Activated naive CD8-positive, alpha-beta T cell treated with anti-CD3 and anti-CD28 coated beads, Interleukin-2, amount 50 U/mL, for 16 hours (primary cell): ENCODE measurements at regions not wholly inside any gene's neighbourhood (a gene's known extent, or its start where the extent isn't known, plus 50 kb on each side); places are given as distances from the start of the nearest gene placed in this dataset.
"Not testable (repeated sequence)": the region's sequence is repeated elsewhere in the genome, so short reads cannot be mapped to it uniquely, and the experiment has no call there.

Experiments used
- DNase-seq: peaks from one replicate; pipeline ENCODE4 v3.0.0-alpha.2; 2020; ENCODE audit warnings: low read depth, low spot score

DNA sequence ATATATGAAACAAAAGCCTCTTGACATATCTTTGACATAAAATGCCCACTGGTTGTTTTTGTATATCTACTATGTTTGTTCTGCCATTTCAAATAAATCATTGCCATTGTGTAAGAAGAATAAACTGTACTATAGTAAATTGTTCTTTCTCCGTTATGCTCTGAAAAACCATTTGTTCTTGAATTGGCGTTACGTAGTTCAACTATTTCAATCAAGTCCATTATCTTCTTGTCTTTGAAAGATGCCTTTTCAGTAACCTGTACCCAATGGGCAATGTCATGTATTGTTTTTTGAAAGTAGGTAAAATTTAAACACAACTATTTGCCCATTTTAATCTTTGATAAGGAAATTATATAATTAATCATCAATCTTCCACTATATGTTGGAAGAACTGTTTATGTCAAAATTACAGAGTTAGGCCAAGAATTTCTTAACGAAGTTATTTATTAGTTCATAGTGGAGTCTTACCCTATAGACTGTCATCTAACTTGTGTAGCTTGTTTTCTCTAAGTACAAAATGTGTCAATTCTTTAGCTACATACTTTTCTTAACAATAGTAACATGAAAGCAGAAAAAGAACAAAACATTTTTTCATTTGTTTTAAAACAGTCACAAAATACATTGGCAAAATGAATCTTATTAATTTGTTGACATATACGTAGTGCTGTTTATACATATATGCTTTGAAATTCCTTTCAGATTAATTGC lies 294.8 kb downstream of the PTPRC start:
- DNase-seq = no peak

DNA sequence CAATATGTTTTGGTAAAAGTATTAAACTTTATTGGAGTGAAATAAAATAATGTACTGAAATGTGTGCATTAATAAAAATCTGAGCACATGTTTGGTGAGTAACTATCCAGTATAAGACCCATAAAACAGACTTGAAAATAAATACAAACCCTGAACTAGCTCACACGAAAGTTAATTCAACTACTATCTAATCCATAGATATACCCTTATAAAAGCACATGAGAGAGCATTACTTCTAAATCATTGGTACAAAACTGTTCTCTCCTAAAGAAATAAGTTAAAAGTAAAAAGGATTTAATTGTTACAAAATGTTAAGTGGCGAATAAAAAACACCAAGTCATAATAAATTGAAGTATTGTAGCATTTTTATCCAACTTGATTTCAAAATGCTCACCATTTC lies 295.6 kb downstream of the PTPRC start:
- DNase-seq = no peak

DNA sequence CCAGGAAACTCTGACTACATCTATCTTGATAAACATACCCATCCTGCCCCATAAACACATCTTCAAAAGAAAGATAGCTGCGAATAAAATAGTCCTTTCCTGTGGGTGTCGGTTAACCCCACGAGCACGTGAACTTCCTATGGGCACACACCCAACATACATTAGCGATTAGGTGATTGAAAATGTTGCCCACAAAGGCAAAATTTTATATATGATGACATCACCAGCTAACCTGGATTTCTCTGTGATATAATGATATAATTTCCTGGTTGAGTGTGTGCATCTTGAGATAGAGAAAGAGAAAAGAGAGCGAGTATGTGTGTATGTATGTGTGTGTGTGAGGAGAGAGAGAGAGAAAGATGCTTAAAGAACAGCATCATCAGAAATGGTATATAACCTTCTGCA lies 296.1 kb downstream of the PTPRC start:
- no peak for DNase-seq

DNA sequence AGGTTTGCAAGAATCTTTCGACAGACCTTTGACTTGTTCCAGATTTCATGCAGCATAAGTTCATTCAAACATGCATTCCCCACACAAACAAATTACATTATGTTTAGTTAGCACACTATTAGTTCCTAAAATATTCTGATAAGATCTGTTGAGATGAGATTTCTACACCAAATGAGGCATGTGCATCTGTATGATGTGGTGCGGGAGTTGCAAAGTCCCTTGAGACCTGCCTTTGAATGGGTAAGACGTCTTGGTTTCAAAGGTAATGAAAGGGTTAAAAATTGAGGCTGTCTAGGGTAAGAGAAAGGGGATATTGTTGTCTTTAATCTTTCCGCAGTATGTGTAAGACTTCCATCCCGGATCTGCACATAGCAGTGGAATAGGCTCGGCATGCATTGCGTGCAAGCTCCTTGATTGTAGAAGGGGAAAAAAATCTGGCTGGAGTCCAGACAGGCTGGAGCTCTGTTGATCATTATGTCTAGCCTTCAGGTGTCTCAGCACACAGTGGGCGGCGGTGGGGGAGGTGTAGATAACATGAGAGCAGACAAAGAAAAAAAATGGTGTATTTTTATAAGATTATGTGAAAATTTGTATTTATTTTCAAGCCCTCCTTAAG lies 296.6 kb downstream of the PTPRC start:
- peak; percentile 49 for DNase-seq

DNA sequence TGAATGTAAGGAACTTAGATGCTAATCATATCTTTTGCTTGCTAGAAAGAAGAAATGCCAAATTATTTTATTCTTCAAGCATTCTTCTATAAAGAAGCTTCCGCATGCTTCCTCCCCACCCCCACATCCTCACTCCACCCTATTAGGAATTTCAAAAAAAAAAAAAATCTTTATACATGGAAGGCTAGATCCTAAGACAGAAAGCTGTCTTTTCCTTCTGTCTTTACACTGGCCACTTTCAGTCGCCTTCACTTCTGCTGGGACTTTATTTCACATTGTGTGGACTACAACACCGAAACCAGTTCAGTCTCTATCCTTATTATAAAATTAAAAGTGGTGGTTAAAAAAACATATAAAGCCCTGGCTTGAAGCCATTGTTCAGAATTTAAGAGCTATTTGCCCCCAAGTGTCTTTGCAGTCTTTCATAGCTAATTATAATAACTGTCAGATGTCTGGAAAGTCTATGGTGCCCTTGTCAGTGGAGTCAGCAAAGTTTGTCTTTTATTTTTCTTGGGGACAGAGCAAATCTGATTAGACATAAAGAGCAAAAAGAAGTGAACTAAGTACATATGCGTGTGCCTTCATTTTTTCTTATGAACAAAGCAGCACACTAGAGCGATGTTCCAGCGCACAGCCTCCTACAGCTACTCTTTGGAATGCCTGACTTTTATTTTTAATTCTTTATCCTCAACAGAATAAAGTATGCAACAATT lies 297.7 kb downstream of the PTPRC start:
- DNase-seq = no peak

DNA sequence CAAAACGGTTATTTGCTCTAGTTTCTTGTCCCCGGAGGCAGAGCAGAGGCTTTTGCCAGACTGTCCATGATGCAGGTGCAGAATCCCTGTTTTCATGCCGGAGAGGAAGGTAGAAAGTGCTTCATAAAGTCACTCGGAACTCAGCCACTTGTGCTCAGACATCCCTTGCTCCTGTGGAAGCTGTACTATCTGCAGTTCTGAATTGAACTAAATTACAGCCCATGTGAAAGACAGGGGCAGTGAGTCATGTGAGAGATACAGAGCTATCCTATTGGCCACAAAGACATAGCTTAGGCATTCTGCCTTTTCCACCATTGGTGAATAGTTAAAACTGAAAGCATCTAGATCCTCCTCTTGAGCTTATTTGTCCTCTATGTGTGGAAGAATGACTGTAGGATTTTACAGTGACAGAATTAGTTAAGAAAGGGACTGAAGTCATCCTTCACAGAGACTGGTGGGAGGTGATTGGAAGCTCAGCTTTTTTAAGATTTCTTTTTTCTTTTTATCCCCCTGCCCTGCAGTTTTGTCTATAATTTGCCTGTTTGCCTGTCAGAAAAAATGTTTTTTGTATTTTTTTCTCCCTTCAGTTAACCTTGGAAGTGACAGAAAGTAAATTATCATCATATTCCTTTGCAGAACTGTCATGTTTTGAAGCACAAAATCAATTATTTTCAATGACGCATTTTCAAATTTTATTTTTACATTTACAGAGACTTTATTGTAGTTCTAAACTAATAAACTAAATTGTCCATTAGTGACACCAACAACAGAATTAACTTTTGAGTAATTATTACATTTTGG lies 298.6 kb downstream of the PTPRC start:
- DNase-seq = no peak

DNA sequence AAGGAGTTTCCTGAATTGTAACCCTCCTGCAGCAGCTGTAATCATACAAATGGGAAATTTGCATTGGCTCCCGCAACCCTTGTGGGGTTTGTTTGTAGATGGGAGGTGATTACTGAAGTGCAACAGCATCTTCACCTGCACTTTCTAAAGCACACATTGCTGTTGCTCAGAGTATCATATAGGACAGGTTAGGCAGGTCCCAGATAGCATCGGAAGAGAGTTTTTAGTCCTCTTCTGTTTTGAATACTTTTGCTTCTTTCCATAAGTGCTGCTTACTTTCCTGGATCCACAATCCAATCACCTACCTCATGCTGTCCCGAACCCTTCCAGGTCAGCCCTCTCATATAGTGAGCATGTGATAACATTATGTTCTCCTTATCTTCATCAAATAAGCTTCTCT lies 300.4 kb downstream of the PTPRC start:
- no peak for DNase-seq

DNA sequence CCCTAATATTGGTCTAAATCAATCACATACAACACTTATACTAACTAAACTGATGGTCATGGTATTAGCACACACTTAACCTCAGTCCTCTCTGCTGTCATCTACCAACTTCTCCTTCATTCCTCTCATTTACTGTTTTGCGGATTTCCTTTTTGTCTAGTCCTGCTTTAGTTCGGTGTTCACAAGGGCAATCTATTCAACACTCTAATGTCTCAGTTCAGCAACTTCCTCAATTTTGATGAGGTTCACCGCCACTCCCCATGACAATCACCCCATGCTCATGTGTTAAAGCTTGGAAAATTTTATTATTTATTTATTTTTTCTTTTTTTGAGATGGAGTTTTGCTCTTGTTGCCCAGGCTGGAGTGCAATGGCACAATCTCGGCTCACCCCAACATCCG lies 301.1 kb downstream of the PTPRC start:
- DNase-seq = no peak

DNA sequence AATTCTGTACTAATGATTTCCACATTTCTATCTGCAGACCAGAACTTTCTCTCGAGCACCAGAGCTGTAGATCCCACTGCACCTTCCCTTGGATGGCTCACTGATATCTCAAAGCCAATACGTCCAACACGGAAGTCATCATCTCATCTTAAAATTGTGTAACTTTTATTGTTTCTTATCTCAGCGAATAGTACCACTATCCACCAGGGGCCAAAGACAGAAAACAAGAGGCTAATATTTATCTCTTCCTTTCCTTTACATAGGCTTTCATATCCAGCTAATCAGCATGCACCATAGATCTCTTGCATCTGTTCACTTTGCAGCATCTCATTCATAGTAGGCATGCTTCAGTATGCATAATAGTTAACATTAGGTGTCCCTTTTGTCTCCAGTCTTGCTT lies 303.6 kb downstream of the PTPRC start:
- DNase-seq = no peak

DNA sequence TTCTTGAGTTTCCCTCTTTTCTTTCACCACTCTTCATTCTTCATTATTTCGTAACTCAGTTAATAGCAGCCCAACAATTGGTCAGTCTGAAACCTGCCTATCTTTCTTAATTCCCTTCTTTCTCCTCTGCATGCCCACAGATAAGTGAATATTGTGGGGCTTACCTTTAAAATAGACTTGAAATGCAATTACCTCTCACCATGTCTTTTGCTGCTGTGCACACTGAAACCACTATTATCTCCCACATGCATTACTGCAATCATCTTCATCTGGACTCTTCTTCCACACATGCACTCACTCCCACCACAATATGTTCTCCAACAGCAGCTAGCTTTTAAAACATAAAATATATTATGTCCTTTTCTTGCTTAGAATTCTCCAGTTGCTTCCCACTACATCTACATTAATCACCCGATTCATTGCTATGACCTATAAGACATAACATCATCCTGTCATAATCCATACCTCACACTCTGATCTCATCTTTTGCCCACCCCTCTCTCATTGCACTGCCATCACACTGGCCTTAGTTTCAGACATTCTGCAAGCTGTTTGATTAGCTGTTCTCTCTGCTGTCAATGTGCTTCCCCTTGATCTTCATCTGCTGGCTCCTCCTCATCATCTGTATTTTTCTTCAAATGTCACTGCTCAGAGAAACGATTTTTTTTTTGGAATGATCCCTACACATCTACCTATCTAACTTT lies 304.8 kb downstream of the PTPRC start:
- no peak for DNase-seq

DNA sequence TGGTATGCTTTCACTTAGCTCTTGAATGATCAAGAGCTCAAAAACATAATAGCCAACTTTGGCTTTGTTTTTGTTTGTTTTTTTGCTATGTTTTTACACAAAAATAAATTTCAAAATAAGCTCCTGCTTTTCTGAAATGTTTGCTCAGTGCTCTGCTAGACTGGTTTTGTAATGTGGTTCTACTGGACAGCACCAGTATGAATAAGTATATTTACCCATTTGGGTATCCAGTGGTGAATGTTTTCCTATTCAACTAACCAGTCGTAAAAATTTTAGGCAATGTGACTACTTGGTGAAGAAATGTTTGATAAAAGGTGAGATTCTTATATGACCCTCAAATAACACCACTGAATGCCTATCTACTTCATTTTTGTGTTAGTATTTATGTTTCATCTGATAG lies 308.6 kb downstream of the PTPRC start:
- DNase-seq = no peak

DNA sequence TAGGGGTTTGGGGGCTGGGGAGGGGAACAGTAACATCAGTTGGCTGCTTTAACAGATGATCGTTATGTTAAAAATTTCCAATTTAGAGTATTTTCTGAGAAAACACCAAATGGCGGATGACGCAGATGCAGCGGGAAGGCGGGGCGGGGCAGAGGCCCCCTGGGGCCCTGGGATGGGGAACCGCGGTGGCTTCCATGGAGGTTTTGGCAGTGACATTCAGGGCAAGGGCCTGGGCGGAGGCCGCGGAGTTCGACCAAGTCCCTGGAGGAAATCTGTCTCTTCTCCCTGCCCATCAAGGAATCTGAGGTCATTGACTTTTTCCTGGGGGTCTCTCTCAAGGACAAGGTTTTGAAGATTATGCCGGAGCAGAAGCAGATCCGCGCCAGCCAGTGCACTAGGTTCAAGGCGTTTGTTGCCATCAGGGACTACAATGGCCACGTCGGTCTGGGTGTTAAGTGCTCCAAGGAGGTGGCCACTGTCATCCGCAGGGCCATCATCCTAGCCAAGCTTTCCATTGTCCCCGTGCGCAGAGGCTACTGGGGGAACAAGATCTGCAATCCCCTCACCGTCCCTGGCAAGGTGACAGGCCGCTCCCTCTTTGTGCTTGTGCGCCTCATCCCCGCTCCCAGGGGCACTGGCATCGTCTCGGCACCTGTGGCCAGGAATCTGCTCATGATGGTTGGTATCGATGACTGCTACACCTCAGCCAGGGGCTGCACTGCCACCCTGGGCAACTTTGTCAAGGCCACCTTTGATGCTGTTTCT lies 310.2 kb downstream of the PTPRC start:
- DNase-seq = no peak

DNA sequence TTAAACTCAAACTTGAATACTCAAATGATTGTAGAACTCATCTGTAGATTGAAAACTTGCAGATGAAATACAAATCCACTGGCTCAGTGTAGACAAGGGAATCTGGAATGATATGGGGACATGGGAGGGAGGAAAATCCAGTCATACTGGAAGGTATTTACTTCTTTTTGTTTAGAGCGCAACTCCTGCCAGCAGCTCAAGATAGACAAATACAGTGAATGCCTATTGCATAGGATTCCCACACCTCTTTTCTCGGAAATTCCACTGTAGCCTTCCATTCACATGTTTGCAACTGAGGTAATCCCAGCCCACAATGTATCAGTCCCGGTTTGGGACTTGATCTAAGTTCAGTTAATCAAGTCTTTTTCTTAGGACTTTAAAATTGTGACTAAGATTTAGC lies 311.2 kb downstream of the PTPRC start:
- no peak for DNase-seq

DNA sequence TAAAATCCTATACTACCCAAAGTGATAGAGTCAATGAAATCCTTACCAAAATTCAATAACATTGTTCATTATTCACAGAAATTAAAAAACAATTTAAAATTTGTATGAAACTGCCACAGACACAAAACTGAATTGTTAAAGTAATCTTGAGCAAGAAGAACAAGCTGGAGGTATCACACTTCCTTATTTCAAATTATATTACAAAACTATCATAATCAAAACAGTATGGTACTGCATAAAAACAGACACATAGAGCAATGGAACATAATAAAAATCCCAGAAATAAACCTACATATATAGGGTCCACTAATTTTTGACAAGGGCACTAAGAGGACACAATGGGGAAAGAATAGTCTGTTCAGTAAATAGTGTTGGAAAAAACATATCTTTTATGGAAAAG lies 316.2 kb downstream of the PTPRC start:
- DNase-seq = no peak

DNA sequence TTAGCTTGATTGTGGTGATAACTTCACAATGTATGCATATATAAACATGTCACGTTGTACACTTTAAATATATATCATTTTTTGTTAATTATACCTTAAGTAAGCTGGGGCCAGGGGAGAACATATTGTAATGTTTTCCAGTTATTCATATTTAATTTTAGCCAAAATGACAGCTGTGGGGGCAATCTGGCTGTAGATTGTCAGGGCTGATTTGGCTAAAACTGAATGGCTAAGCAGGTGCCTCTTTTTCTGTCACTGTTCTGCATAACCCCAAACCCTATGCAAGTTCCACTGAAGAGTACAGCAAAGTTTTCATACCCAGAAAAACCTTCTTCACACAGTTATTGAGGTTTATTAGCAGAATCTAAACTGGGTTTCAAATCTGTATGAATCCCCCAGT lies 318.2 kb downstream of the PTPRC start:
- DNase-seq = no peak

DNA sequence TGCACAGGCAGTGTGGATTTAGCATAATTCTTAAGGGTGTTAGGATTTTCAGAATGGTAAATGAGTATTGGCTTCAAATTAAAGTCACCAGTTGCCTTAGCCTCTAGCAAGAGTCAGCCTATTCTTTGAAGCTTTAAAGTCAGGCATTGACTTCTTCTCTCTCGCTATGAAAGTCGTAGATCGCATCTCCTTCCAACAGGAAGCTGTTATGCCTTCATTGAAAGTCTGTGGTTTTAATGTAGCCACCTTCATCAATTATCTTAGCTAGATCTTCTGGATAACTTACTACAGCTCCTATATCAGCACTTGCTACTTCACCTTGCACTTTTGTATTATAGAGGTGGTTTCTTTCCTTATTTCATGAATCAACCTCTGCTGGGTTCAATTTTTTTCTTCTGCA lies 320.2 kb downstream of the PTPRC start:
- DNase-seq = no peak

DNA sequence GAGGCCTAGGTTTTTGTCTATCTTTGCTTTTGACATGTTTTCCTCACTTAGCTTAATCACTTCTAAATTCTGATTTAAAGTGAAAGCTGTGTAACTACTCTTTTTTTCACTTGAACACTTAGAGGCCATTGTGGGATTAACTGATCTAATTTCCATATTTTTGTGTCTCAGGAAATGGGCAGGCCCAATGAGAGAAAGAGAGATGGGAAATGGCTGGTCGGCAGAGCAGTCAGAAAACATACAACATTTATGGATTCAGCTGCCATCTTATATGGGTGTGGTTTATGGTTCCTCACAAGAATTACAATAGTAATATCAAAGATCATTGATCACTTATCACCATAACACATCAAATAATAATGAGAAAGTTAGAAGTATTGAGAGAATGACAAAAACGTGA lies 320.8 kb downstream of the PTPRC start:
- no peak for DNase-seq

DNA sequence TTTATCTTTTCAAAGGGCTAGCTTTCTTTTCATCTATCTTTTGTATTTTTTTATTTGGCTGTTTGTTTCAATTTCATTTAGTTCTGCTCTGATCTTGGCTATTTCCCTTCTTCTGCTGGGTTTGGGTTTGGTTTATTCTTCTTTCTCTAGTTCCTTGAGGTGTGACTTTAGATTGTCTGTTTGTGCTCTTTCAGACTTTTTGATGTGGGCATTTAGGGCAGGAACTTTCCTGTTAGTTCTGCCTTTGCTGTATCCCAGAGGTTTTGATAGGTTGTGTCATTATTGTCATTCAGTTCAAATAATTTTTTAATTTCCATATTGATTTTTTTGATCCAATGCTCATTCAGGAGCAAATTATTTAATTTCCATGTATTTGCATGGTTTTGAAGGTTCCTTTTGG lies 325.0 kb downstream of the PTPRC start:
- DNase-seq = not testable (repeated sequence)

DNA sequence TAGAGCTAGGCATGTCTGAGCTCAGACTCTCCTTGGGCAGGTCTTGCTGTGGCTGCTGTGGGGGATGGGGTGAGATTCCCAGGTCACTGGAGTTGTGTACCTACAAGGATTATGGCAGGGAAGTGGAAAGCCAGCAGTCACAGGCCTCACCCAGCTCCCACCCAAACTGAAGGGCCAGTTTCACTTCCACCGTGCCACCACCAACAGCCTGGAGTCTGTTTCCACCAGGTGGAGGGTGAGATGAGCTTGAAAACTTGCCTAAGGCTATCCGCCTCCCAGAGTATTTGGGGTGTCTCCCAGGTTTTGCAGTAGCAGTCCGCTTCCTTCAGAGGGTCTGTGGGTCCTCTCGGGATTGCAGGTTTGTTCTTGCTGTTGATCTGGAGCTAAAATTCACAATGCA lies 327.7 kb downstream of the PTPRC start:
- DNase-seq = no peak

DNA sequence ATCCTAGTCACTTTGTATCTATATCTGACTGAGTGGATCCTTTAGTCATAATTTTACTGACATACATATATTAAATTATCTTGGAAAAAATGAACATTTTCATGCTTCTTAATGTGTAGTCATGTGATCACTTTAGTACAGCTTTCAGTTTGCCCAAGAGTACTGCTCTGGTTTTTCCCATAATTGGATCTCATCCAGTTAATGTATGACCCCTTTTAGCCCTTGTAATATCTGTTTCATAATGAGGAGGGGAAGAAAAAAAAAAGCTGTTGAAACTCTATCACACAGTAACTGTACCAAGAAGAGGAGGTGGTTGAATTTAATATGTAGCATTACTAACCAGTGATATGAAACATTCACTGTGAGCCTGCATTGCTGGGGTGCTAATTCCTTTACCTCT lies 328.7 kb downstream of the PTPRC start:
- DNase-seq = no peak

DNA sequence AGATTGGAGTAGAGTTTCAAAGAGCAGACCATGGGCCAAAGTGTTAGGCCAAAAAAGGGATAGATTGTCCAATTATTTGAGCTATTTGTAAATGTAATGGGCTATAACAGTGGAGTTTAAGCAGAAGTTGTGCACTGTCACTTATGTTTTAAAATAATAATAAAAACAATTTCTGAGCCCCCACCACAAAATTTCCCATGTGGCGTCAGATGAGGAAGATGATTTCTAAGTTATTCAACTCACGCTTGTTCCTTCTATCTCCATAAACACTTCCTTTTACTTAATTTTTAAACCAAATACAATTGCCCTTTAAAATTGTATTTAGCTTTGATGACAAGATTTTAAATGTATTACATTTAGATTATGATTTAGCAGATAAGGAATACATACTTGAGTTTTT lies 330.0 kb downstream of the PTPRC start:
- DNase-seq = no peak
